Neuronal stem cell (in vitro differentiated cells): ENCODE measurements at regions not wholly inside any gene's neighbourhood (a gene's known extent, or its start where the extent isn't known, plus 50 kb on each side); places are given as distances from the start of the nearest gene placed in this dataset.

Experiments used
- DNase-seq: peaks from one replicate; pipeline ENCODE4 v3.0.0-alpha.2; 2013; ENCODE audit warnings: low spot score
- H2AFZ ChIP-seq: one replicate; pipeline ENCODE4 v1.6.1; 2013; ENCODE audit warnings: mild to moderate bottlenecking, low read length, inconsistent platforms
- H2AK5ac ChIP-seq: 2 replicates; pipeline ENCODE4 v1.6.1; 2013; ENCODE audit warnings: low read depth, mild to moderate bottlenecking, inconsistent platforms, low read length, moderate library complexity, mixed read lengths
- H2BK120ac ChIP-seq: 2 replicates; pipeline ENCODE4 v1.6.1; 2013; ENCODE audit warnings: low read depth, mild to moderate bottlenecking, inconsistent platforms, low read length, moderate library complexity, mixed read lengths
- H2BK12ac ChIP-seq: one replicate; pipeline ENCODE4 v1.6.1; 2013; ENCODE audit warnings: low read length, inconsistent platforms
- H2BK15ac ChIP-seq: 2 replicates; pipeline ENCODE4 v1.6.1; 2013; ENCODE audit warnings: mild to moderate bottlenecking, low read length, inconsistent platforms, mixed read lengths
- H2BK5ac ChIP-seq: one replicate; pipeline ENCODE4 v1.6.1; 2013; ENCODE audit warnings: inconsistent platforms, mild to moderate bottlenecking, low read length, moderate library complexity
- H3K14ac ChIP-seq: one replicate; pipeline ENCODE4 v1.6.1; 2013; ENCODE audit warnings: low read length, inconsistent platforms
- H3K18ac ChIP-seq: 2 replicates; pipeline ENCODE4 v1.6.1; 2013; ENCODE audit warnings: low read length, inconsistent platforms
- H3K23ac ChIP-seq: 2 replicates; pipeline ENCODE4 v1.6.1; 2013; ENCODE audit warnings: low read depth, mild to moderate bottlenecking, mixed read lengths, low read length, inconsistent platforms; ENCODE audit not compliant: poor library complexity
- H3K27ac ChIP-seq: replicated peaks from 3 replicates; pipeline ENCODE4 v1.5.1; 2013; ENCODE audit warnings: low read length, inconsistent platforms
- H3K27me3 ChIP-seq, 3 experiments: 2 replicates each; pipeline ENCODE4 v1.6.1; 2013; ENCODE audit warnings: low read length in 3 of 3, mild to moderate bottlenecking in 2 of 3, inconsistent platforms in 1 of 3, low read depth in 1 of 3, mixed read lengths in 1 of 3, moderate library complexity in 1 of 3; ENCODE audit not compliant: control insufficient read depth in 3 of 3, insufficient read depth in 3 of 3
- H3K36me3 ChIP-seq, 2 donors: replicated peaks in 1 of 2; 2 replicates each; pipeline ENCODE4 v1.6.1; 2013; ENCODE audit warnings: low read length in 2 of 2; ENCODE audit not compliant: control insufficient read depth in 2 of 2, insufficient read depth in 2 of 2
- H3K4ac ChIP-seq: 2 replicates; pipeline ENCODE4 v1.6.1; 2013; ENCODE audit warnings: inconsistent platforms, mild to moderate bottlenecking, low read length, moderate library complexity
- H3K4me1 ChIP-seq, 2 donors: 1 replicate in 1 of 2; 2 replicates in 1 of 2; pipeline ENCODE4 v1.6.1; 2013; ENCODE audit warnings: low read length in 2 of 2, low read depth in 1 of 2; ENCODE audit not compliant: control insufficient read depth in 2 of 2, insufficient read depth in 1 of 2
- H3K4me2 ChIP-seq: one replicate; pipeline ENCODE4 v1.6.1; 2013; ENCODE audit warnings: mild to moderate bottlenecking, low read length, inconsistent platforms; ENCODE audit not compliant: insufficient read depth, poor library complexity, severe bottlenecking
- H3K4me3 ChIP-seq, 2 donors: 2 replicates each; pipeline ENCODE4 v1.5.1; 2013; ENCODE audit warnings: low read length in 2 of 2, mild to moderate bottlenecking in 2 of 2, inconsistent platforms in 1 of 2, moderate library complexity in 1 of 2
- H3K79me1 ChIP-seq: one replicate; pipeline ENCODE4 v1.6.1; 2013; ENCODE audit warnings: low read depth, mild to moderate bottlenecking, inconsistent platforms, low read length, moderate library complexity
- H3K9ac ChIP-seq: one replicate; pipeline ENCODE4 v1.6.1; 2013; ENCODE audit warnings: mild to moderate bottlenecking, low read depth, low read length, inconsistent platforms; ENCODE audit not compliant: poor library complexity
- H3K9me3 ChIP-seq, 2 donors: replicated peaks in 1 of 2; 2 replicates each; pipeline versions ENCODE3 to v1.6.1; 2013; ENCODE audit warnings: low read length in 2 of 2, mild to moderate bottlenecking in 2 of 2, inconsistent platforms in 1 of 2, low read depth in 1 of 2, mixed read lengths in 1 of 2, moderate library complexity in 1 of 2; ENCODE audit not compliant: control insufficient read depth in 2 of 2, insufficient read depth in 1 of 2
- H4K8ac ChIP-seq: one replicate; pipeline ENCODE4 v1.6.1; 2013; ENCODE audit warnings: low read depth, mild to moderate bottlenecking, inconsistent platforms, low read length, moderate library complexity
- H4K91ac ChIP-seq: one replicate; pipeline ENCODE4 v1.6.1; 2013; ENCODE audit warnings: low read length, low read depth, mild to moderate bottlenecking, inconsistent platforms; ENCODE audit not compliant: poor library complexity
- WGBS, 2 donors: extraction: QIAGEN DNeasy Blood & Tissue Kit; methylation state at CpG; one replicate each; pipeline ENCODE4 v1.1.7; 2013; ENCODE audit warnings: missing lambda C conversion rate in 2 of 2, mixed read lengths in 1 of 2; ENCODE audit not compliant: insufficient read length in 2 of 2, insufficient replicate concordance in 1 of 2; ENCODE audit errors: extremely low coverage in 2 of 2; 5-methylcytosine and 5-hydroxymethylcytosine counted together

DNA sequence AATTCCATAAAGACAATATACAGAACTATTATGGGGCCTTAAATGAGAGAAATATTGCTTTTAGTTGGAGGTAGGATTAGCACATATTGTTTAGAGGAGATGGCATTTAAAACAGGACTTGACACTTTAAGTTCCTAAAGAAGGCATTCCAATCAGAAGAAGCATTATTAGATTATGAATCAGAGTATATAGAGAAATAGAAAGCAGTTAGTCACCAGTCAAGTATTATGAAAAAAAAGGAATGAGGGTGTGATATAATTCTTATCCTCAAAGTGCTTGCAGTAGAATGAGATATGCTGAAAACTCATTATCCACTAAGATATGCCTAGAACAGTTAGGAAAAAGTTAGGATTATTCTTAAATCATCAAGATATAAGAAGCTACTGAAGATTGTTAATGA, 456.2 kb downstream of the ZNF385D start:
- H3K4me3 ChIP-seq, result no peak overlapping the region
- H3K23ac ChIP-seq, result no peak overlapping the region
- H3K36me3 ChIP-seq, result no peaks in the 10 kb centered on the region
- H2BK15ac ChIP-seq, result no peak overlapping the region
- H3K4me2 ChIP-seq, result no peak overlapping the region
- no peak overlapping the region for H3K9ac ChIP-seq
- H3K4ac ChIP-seq, result no peak overlapping the region
- H2BK5ac ChIP-seq, result no peak overlapping the region
- H3K27me3 ChIP-seq, result no peaks in the 10 kb centered on the region
- H4K8ac ChIP-seq, result no peak overlapping the region
- no peak overlapping the region for H3K18ac ChIP-seq
- no peak overlapping the region for H3K27ac ChIP-seq
- H2BK12ac ChIP-seq, result no peak overlapping the region
- no peaks in the 10 kb centered on the region for H3K9me3 ChIP-seq
- no peaks in the 10 kb centered on the region for H3K79me1 ChIP-seq
- no peak overlapping the region for H2AK5ac ChIP-seq
- H3K14ac ChIP-seq, result no peak overlapping the region
- no peak for DNase-seq
- no peak overlapping the region for H2AFZ ChIP-seq
- H2BK120ac ChIP-seq, result no peak overlapping the region
- H3K4me1 ChIP-seq, result no peaks in the 10 kb centered on the region
- no peak overlapping the region for H4K91ac ChIP-seq

DNA sequence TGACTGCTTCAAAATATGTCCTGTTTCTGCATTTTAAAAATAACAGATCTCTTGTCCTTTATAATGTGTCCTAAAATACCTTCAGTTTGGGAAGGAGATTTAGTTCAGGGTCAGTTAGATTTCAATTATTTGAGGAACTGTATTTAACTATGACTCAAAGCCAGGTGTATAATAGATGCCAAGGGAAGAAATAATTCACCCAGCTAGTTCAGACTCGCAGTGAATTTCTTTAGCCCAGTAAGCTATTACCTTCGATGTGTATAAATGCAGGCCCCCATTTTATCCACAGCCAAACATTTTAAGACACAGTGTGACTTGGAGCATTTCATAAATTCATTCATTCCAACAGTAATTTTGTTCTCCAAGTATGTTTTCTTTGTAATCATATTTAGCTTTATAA, 458.0 kb downstream of the ZNF385D start:
- no peaks in the 10 kb centered on the region for H3K4me1 ChIP-seq
- H3K4me2 ChIP-seq, result no peak overlapping the region
- H3K18ac ChIP-seq, result no peak overlapping the region
- no peak overlapping the region for H3K14ac ChIP-seq
- no peak for DNase-seq
- WGBS, 2 donors, result no CpG with 5 or more reads among the region's 2 CpGs
- no peak overlapping the region for H2BK15ac ChIP-seq
- H3K23ac ChIP-seq, result no peak overlapping the region
- no peak overlapping the region for H2BK120ac ChIP-seq
- no peaks in the 10 kb centered on the region for H3K79me1 ChIP-seq
- no peaks in the 10 kb centered on the region for H3K36me3 ChIP-seq
- H4K91ac ChIP-seq, result no peak overlapping the region
- H3K4me3 ChIP-seq, result no peak overlapping the region
- no peaks in the 10 kb centered on the region for H3K9me3 ChIP-seq
- no peak overlapping the region for H2BK12ac ChIP-seq
- H3K4ac ChIP-seq, result no peak overlapping the region
- no peak overlapping the region for H2AK5ac ChIP-seq
- no peaks in the 10 kb centered on the region for H3K27me3 ChIP-seq
- no peak overlapping the region for H3K27ac ChIP-seq
- no peak overlapping the region for H2BK5ac ChIP-seq
- H3K9ac ChIP-seq, result no peak overlapping the region
- no peak overlapping the region for H4K8ac ChIP-seq
- H2AFZ ChIP-seq, result no peak overlapping the region

DNA sequence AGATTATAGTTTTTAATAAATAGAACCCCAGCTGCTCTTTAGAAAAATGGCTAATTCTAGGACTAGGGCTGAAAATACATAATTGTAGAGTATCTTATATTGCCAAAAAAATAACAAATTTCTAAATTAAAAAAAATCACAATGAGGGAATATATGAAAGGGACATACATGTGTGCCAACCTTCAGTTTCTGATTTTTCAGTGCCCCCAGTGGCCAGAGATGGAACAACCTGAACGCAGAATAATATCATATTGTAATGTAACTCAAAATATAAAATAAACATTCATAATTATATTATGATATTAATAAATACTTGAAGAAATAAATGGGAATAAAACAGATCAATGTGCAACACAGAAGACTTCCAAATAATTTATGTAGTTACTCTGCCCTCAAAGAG, 460.5 kb downstream of the ZNF385D start:
- Histone ChIP-seq H2BK5ac (no peak overlapping the region), H3K9me3 (no peaks in the 10 kb centered on the region), H2BK15ac (no peak overlapping the region), H3K4me2 (no peak overlapping the region), H3K23ac (no peak overlapping the region), H2BK120ac (no peak overlapping the region), H3K14ac (no peak overlapping the region), H3K36me3 (no peaks in the 10 kb centered on the region), H3K27ac (no peak overlapping the region), H2BK12ac (no peak overlapping the region), H3K4me3 (no peak overlapping the region), H3K4me1 (no peaks in the 10 kb centered on the region), H3K9ac (no peak overlapping the region), H4K8ac (no peak overlapping the region), H2AFZ (no peak overlapping the region), H3K79me1 (no peaks in the 10 kb centered on the region), H4K91ac (no peak overlapping the region), H3K27me3 (no peaks in the 10 kb centered on the region), H2AK5ac (no peak overlapping the region), H3K18ac (no peak overlapping the region), H3K4ac (no peak overlapping the region)
- whole genome bisulfite sequencing, 2 donors, result no CpG with 5 or more reads among the region's 1 CpG
- DNase-seq, result no peak

DNA sequence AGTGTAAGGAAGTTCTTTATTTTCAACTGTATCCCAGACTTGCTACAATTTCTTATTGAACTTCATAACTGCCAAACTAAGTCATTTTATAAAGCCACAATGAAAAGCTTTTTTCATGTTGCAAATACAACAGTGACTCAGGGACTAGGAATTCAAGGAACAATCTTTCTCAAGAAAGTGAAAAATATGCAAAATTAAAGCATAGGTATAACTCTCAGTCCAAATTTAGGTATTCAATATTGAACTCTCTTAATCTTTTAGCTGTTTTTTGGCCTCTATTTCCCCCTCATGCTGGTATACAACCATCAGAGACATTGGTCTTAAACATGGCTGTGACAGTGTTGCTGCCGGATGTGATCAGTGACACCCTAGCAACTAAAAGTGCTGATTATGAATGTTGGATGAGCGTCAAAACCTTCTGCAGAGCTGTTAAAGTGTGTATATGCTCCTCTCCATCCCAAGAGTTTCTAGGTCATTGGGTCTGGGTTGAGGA, 476.9 kb downstream of the ZNF385D start:
- no peak overlapping the region for H3K18ac ChIP-seq
- H3K27me3 ChIP-seq, result no peaks in the 10 kb centered on the region
- H2BK5ac ChIP-seq, result no peak overlapping the region
- H4K91ac ChIP-seq, result no peak overlapping the region
- H3K4me2 ChIP-seq, result no peak overlapping the region
- no peak overlapping the region for H2AK5ac ChIP-seq
- no peak overlapping the region for H2BK15ac ChIP-seq
- H2AFZ ChIP-seq, result no peak overlapping the region
- H4K8ac ChIP-seq, result no peak overlapping the region
- no peak overlapping the region for H3K23ac ChIP-seq
- H3K9me3 ChIP-seq, result no peaks in the 10 kb centered on the region
- H2BK12ac ChIP-seq, result no peak overlapping the region
- no peak overlapping the region for H3K27ac ChIP-seq
- H3K4me3 ChIP-seq, result no peak overlapping the region
- H2BK120ac ChIP-seq, result no peak overlapping the region
- no peak for DNase-seq
- H3K79me1 ChIP-seq, result no peaks in the 10 kb centered on the region
- no CpG with 5 or more reads among the region's 2 CpGs for WGBS, 2 donors
- no peak overlapping the region for H3K4ac ChIP-seq
- H3K14ac ChIP-seq, result no peak overlapping the region
- H3K9ac ChIP-seq, result no peak overlapping the region
- H3K4me1 ChIP-seq, result no peaks in the 10 kb centered on the region
- H3K36me3 ChIP-seq, result no peaks in the 10 kb centered on the region
